M059J (cell line): ENCODE measurements at regions not wholly inside any gene's neighbourhood (a gene's known extent, or its start where the extent isn't known, plus 50 kb on each side); places are given as distances from the start of the nearest gene placed in this dataset.

Experiments used
- DNase-seq: peaks from one replicate; pipeline ENCODE4 v3.0.0-alpha.2; 2012; ENCODE audit warnings: low read depth

GRCh38 chr15:29323557-29323956 is 53.9 kb upstream of the NSMCE3 start:
- DNase-seq, result no peak

DNA sequence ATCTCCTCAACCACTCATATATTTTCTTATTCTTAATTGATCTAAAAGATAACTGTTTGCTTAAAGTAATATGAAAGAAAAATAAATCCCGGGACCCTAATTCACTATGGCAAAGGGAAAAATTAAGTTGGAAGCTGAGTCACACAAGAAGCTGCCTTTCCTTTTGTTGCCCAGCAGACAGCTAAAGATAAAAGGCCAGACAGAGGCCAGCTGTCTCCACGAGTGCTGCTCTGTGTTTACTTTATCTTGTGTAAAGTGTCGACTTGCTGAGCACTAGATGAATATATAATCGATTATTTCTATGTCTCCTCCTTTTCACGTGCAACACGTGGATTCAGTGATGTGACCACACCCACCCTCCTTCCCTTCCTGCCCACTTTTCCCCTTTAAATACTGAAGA is 52.8 kb upstream of the NSMCE3 start:
- peak; percentile 26 for DNase-seq

DNA sequence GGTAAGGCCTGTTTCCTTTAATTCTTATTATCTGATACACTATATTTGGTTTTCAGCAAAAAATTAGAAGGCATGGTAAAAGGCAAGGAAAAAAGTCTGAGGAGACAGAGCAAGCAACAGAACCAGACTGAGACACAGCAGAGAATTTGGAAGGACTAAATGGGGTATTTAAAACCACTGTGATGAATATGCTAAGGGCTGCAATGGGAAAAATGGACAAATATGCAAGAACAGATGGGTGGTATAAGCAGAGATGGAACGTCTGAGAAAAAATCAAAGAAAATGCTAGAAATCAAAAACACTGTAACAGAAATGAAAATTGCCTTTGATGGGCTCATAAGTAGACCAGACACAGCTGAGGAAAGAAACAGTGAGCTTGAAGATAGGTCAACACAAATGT is 50.8 kb upstream of the NSMCE3 start:
- DNase-seq, result no peak

DNA sequence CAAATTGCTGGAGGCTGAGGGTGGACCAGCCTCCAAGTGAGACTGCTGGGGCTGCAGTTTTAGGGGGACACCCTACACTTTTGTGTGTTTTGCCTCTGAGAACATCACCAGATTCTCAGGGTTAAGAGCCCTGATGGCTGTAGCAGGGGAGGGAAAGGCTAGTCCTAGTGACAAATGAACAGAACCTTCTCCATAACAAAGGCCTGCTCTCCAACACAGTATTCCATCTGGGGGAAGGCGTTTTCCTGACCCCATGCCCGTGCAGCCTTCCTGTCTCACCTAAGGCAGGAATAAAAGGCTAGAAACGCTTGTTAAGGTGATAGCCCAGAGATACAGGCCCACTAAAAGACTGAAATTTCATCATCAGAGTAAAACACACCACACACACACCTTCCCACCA is 50.2 kb upstream of the NSMCE3 start:
- DNase-seq, result no peak
